ENCODE measurements at regions not wholly inside any gene's neighbourhood (a gene's known extent, or its start where the extent isn't known, plus 50 kb on each side); places are given as distances from the start of the nearest gene placed in this dataset.

GRCh38 chr17:53344778-53345177 is 477.9 kb upstream of the KIF2B start:
- H4K20me1 ChIP-seq (ENCODE audit: insufficient read depth) = no peaks in the 10 kb centered on the region
- no peak overlapping the region for H3K4me2 ChIP-seq
- no peak overlapping the region for H2AFZ ChIP-seq
- H3K4me3 ChIP-seq = no peak overlapping the region
- no peaks in the 10 kb centered on the region for H3K4me1 ChIP-seq (replicated peaks; ENCODE audit: insufficient read depth)
- intact Hi-C loops (cut with micrococcal nuclease; ENCODE audit: unreplicated experiment) = no loop called here
- H3K79me2 ChIP-seq (ENCODE audit: low read depth) = no peaks in the 10 kb centered on the region
- no peaks in the 10 kb centered on the region for H3K9me3 ChIP-seq (ENCODE audit: insufficient read depth, low read depth)
- no peaks in the 10 kb centered on the region for H3K27me3 ChIP-seq (ENCODE audit: insufficient read depth, low read depth)
- no peaks in the 10 kb centered on the region for H3K36me3 ChIP-seq (ENCODE audit: low read depth)
- no peaks in the 10 kb centered on the region for H3F3A ChIP-seq (ENCODE audit: insufficient read depth, low read depth)
- no peaks in the 10 kb centered on the region for H3K9me2 ChIP-seq (ENCODE audit: insufficient read depth)
- no peak for DNase-seq
- BruUV-seq (replicated peaks) = no TSS peak
- ChIA-PET POLR2A (ENCODE audit: unreplicated experiment) (no interaction called here), CTCF (no interaction called here)
- H3K27ac ChIP-seq = no peak overlapping the region
- TF ChIP-seq CTCF (conservative IDR thresholded peaks at IDR 0.05) (no peak), EZH2 (IDR thresholded peaks at IDR 0.05; ENCODE audit: low read depth) (no peak)

GRCh38 chr17:53336281-53336680 is 486.4 kb upstream of the KIF2B start:
- Histone ChIP-seq H3K27me3 (ENCODE audit: insufficient read depth, low read depth) (no peaks in the 10 kb centered on the region), H3K4me2 (no peak overlapping the region), H3K9me3 (ENCODE audit: insufficient read depth, low read depth) (no peaks in the 10 kb centered on the region), H3K27ac (no peak overlapping the region), H3K36me3 (ENCODE audit: low read depth) (no peaks in the 10 kb centered on the region), H4K20me1 (ENCODE audit: insufficient read depth) (peaks cover 6% of the 10 kb centered on the region; the same call in 1 of the 2 replicates), H3K9me2 (ENCODE audit: insufficient read depth) (no peaks in the 10 kb centered on the region), H3K79me2 (ENCODE audit: low read depth) (no peaks in the 10 kb centered on the region), H2AFZ (no peak overlapping the region), H3F3A (ENCODE audit: insufficient read depth, low read depth) (no peaks in the 10 kb centered on the region), H3K4me1 (replicated peaks; ENCODE audit: insufficient read depth) (no peaks in the 10 kb centered on the region), H3K4me3 (no peak overlapping the region)
- CTCF ChIA-PET = no interaction called here
- DNase-seq = no peak
- POLR2A ChIA-PET (ENCODE audit: unreplicated experiment) = no interaction called here
- BruUV-seq (replicated peaks) = no TSS peak
- TF ChIP-seq CTCF (conservative IDR thresholded peaks at IDR 0.05) (no peak), EZH2 (IDR thresholded peaks at IDR 0.05; ENCODE audit: low read depth) (no peak)
- intact Hi-C loops (cut with micrococcal nuclease; ENCODE audit: unreplicated experiment) = no loop called here

GRCh38 chr17:53335443-53335842 is 487.3 kb upstream of the KIF2B start:
- H3F3A ChIP-seq (ENCODE audit: insufficient read depth, low read depth) = no peaks in the 10 kb centered on the region
- no peak overlapping the region for H3K4me2 ChIP-seq
- H4K20me1 ChIP-seq (ENCODE audit: insufficient read depth) = peaks cover 6% of the 10 kb centered on the region; the same call in 1 of the 2 replicates
- H3K36me3 ChIP-seq (ENCODE audit: low read depth) = no peaks in the 10 kb centered on the region
- H3K4me1 ChIP-seq (replicated peaks; ENCODE audit: insufficient read depth) = no peaks in the 10 kb centered on the region
- intact Hi-C loops (cut with micrococcal nuclease; ENCODE audit: unreplicated experiment) = no loop called here
- no peak for DNase-seq
- no peak overlapping the region for H3K4me3 ChIP-seq
- POLR2A ChIA-PET (ENCODE audit: unreplicated experiment) = no interaction called here
- TF ChIP-seq CTCF (conservative IDR thresholded peaks at IDR 0.05) = no peak
- no peaks in the 10 kb centered on the region for H3K79me2 ChIP-seq (ENCODE audit: low read depth)
- no peaks in the 10 kb centered on the region for H3K9me3 ChIP-seq (ENCODE audit: insufficient read depth, low read depth)
- CTCF ChIA-PET = no interaction called here
- H2AFZ ChIP-seq = no peak overlapping the region
- no peak overlapping the region for H3K27ac ChIP-seq
- no peaks in the 10 kb centered on the region for H3K27me3 ChIP-seq (ENCODE audit: insufficient read depth, low read depth)
- no peaks in the 10 kb centered on the region for H3K9me2 ChIP-seq (ENCODE audit: insufficient read depth)
- BruUV-seq (replicated peaks) = no TSS peak
